HG03097 (cell line): ENCODE measurements at regions not wholly inside any gene's neighbourhood (a gene's known extent, or its start where the extent isn't known, plus 50 kb on each side); places are given as distances from the start of the nearest gene placed in this dataset.
"Not testable (repeated sequence)": the region's sequence is repeated elsewhere in the genome, so short reads cannot be mapped to it uniquely, and the experiment has no call there.

Experiments used
- ATAC-seq: cut with Tn5 transposase; IDR thresholded peaks from one replicate; pipeline ENCODE4 v1.9.1; 2021; ENCODE audit not compliant: unreplicated experiment, low FRiP score

DNA sequence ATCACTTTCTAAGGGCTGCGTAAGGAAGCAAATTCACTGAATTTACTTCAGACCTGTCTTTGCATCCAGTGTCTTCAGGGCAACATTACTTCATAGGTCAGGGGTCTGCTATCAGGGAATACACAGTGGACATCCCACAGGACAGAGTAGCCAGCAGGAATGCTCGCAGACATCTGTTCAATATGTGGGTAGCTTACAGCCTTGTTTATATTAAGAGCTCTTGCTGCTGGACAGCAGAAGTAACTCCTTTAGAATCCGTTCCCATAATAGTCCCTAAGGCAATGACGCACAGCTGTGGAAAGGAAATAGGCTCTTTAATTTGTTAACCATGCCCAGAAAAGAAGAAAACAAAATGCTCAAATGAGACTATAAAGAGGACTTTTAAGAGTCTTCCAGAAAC lies 198.7 kb downstream of the MOXD1 start:
- no peak for ATAC-seq

DNA sequence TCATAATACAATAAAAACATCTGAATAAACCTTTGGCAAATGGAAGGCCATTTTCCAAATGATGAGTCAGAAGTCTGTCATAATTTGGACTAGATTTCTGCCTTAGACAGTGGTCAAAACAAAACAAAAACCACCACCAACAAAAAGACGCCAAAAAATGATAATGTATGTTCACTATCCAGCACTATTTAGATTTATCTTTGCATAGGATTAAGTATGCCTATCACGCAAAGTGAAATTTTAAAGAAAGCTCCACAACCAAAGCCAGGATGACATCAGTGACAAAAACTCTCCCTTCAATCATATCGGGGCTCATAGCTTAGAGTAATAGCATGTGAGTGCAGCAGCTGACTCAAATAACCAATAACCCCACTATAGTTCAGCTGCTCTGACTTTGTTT lies 201.9 kb downstream of the MOXD1 start:
- ATAC-seq = no peak

GRCh38 chr6:132198896-132199295 lies 202.4 kb downstream of the MOXD1 start:
- no peak for ATAC-seq

DNA sequence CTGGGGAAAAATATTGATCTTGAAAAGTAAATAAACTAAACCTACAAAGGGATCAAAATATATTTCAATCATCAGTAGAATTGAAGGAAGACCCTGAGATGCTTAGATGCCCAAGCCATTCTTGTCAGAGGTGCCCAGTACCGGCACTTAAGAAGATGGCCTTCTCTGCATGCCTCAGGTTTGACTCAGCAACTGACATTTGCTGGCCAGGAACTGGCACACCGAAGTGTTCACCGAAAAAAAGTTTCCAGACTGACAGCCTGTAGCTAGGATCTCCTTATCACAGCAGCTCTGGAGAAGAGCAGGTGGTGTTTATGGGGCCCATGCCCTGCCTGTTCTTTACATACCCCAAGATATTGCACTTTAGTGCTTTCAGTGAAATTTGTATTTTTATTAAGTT lies 203.2 kb downstream of the MOXD1 start:
- ATAC-seq = no peak

DNA sequence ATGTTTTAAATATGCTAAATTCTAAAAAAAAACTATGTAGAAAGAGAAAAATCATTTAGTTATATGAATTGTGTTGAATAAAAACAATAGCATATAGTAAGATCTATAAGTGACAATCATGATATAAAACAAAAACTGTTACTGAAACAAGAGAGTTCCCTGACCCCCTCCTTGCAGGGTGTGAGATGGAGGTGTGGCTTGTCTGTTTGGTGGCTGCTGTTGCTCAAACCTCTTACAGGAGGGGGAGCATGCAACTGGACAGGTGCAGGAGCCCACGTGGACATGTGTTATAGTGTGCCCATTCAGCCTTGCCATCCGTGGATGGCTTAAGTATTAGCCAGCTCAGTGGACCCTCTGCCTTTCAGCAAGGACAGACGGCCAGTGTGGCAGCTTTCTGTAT lies 206.7 kb downstream of the MOXD1 start:
- no peak for ATAC-seq

DNA sequence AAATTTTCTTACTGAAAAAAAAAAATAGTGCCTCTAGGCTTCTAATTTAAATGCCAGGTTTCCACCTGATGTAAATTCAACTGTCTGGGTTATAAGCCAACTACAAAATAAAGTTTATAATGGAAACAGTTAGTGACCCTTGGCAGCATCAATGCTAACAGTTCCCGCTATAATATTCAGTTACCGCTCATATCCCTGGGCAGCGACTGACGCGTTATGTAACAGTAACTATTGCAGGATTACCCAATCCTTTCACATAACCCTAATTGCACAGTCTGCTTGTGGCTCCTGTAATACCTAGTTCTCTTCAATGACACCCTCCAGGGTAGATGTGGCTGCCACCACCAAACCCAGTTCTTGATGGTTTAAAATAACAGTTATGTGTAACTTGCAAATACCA lies 208.6 kb downstream of the MOXD1 start:
- no peak for ATAC-seq

DNA sequence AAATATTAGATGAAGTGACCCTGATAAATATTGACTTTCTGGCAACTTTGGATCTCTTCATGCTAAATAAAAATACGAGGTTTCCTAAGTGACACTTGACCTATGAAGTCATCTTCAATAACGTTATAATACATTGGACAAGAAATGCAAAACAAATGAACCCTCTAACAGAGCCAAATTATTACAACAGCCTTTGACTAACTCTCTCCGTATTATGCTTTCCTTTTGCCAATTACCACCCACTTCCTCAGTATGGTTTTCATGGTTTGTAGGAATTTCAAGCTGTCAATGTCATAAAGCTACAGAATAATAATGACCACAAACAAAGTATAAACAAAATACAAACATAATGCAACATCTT lies 210.5 kb downstream of the MOXD1 start:
- no peak for ATAC-seq

- no peak for ATAC-seq
These were observed 211.0 kb downstream of the MOXD1 start for GRCh38 chr6:132190097-132190814.

GRCh38 chr6:132188556-132189264 lies 212.6 kb downstream of the MOXD1 start:
- ATAC-seq = no peak

DNA sequence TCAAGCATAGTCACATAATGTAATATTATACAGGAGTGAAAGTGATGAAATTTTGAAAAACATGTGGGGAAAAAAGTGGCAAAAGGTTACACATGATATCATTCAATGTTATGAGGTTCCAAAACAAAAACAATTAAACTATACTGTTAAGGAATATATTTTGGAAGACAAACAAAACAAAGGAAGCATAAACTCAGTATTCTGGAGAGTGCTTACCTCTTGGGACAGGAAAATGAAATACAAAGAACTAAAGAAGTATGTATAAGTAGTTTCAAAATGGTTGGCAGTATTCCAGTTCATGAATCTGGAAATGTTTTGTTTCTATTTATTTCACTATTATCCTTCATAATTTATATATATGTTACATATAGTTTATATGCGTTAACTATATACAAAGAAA lies 213.5 kb downstream of the MOXD1 start:
- no peak for ATAC-seq

DNA sequence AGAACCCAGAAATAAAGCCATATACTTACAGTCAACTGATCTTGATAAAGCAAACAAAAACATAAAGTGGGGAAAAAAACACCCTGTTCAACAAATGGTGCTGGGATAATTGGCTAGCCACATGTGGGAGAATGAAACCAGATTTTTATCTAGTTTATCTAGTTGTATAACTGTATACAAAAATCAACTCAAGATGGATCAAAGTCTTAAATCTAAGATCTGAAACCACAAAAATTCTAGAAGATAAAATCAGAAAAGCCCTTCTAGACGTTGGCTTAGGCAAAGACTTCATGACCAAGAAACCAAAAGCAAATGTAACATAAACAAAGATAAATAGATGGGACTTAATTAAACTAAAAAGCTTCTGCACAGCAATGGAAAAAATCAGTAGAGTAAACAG lies 216.3 kb downstream of the MOXD1 start:
- not testable (repeated sequence) for ATAC-seq

GRCh38 chr6:132179955-132180354 lies 221.3 kb downstream of the MOXD1 start:
- ATAC-seq = no peak

DNA sequence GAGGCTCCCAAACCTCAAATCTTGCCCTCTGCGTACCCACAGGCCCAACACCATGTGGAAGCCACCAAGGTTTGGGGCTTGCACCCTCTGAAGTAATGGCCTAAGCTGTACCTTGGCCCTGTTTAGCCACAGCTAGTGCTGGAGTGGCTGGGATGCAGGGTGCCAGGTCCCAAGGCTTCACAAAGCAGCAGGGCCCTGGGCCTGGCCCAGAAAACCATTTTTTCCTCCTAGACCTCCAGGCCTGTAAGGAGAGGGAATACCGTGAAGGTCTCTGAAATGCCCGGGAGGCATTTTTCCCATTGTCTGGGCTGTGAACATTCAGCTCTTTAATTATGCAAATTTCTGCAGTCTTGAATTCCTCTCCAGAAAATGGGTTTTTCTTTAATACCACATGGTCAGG lies 223.7 kb upstream of the CCN2 start:
- no peak for ATAC-seq

GRCh38 chr6:132168961-132169360 lies 217.8 kb upstream of the CCN2 start:
- no peak for ATAC-seq

GRCh38 chr6:132167929-132168892 lies 217.0 kb upstream of the CCN2 start:
- ATAC-seq = no peak

GRCh38 chr6:132166526-132167051 lies 215.4 kb upstream of the CCN2 start:
- no peak for ATAC-seq

GRCh38 chr6:132165677-132166076 lies 214.5 kb upstream of the CCN2 start:
- no peak for ATAC-seq

DNA sequence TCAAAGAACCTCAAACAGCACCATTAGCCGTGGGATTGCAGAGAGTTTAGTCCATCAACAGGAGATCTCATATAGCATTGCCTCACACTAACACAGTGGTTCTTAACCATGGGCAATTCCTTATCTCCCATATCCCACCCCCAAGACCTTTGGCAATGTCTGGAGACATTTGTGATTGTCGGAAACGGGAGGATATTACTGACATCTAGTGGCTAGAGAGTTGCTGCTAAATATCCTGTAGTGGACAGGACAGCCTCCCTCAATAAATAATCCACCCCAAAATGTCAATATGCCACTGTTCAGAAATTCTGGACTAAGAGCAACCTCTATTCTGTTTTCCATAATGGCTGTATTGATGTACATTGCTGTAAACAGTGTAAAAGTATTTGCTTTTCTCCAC lies 210.1 kb upstream of the CCN2 start:
- no peak for ATAC-seq

DNA sequence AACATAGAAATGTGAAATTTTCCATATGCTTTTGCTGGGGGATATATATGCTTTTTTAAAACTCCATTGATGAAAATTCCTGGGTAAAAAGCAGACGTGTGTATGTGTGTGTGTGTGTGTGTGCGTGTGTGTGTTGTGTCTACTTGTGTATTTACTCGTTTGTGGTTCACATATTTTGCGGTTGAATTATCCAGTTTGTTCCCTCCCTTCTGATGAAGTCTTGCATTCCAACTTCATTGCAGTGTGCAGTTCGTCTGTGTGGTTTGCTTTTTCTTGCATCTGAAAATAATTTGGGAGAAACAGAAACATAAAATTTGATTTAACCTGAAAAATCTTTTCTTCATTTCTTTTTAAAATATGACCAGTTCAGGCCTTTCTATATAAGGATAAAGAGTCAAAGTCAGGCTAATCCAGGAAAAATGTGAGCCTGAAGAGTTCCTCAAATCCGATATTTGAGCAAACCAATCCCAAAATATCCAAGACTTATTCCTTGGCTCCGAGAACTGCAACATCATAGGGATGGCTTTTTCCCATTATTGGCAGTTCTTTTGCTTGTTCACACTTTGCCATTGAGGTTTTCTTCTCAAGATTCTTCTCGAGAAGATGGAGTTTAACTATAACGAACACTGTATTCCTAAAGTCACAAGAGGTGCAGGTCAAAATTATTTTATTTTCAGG lies 202.2 kb upstream of the CCN2 start:
- no peak for ATAC-seq

DNA sequence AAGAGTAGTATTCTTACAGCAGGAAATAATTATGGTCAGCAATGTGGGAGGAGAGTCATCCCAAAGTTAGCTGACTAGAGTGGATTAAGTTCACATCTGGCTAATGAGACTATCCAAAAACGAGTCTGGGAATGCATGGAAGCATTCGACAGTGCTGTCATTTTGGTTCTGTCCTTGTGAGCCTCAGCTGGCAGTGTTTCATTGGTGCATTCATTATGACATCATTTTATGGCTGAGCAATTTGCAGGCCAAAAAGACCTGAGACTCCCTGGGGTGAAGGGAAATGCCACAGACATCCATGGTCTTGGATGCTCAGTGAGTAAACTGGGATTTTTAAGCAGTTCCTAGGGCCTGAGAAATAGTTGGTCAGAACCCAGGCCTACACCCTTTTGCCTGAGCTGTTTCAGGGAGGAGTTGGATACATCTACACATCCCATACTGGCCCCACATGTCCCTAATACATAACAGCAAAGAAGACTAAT lies 196.4 kb upstream of the CCN2 start:
- no peak for ATAC-seq
